Endodermal cell (in vitro differentiated cells): ENCODE measurements at regions not wholly inside any gene's neighbourhood (a gene's known extent, or its start where the extent isn't known, plus 50 kb on each side); places are given as distances from the start of the nearest gene placed in this dataset.

Experiments
- DNase-seq: peaks from one replicate; pipeline ENCODE4 v3.0.0-alpha.2; 2017
- H3K27ac ChIP-seq: 2 replicates; pipeline ENCODE4 v1.5.1; 2013; ENCODE audit warnings: mild to moderate bottlenecking, low read depth, low read length, moderate library complexity
- H3K27me3 ChIP-seq: 2 replicates; pipeline ENCODE4 v1.6.1; 2013; ENCODE audit warnings: mild to moderate bottlenecking, low read length, moderate library complexity; ENCODE audit not compliant: insufficient read depth, control insufficient read depth, poor library complexity, severe bottlenecking
- H3K36me3 ChIP-seq: 2 replicates; pipeline ENCODE4 v1.7.0; 2013; ENCODE audit warnings: mild to moderate bottlenecking, low read length, moderate library complexity; ENCODE audit not compliant: control insufficient read depth, insufficient read depth
- H3K4me1 ChIP-seq: one replicate; pipeline ENCODE4 v1.7.0; 2013; ENCODE audit warnings: low read length; ENCODE audit not compliant: control insufficient read depth, insufficient read depth
- H3K4me3 ChIP-seq: 2 replicates; pipeline ENCODE4 v1.5.1; 2013; ENCODE audit warnings: mild to moderate bottlenecking, low read length, moderate library complexity
- H3K9ac ChIP-seq: 2 replicates; pipeline ENCODE4 v1.6.1; 2013; ENCODE audit warnings: mild to moderate bottlenecking, low read length, moderate library complexity; ENCODE audit not compliant: poor library complexity, severe bottlenecking; ENCODE audit errors: extremely low read depth
- H3K9me3 ChIP-seq: 2 replicates; pipeline ENCODE4 v1.6.1; 2013; ENCODE audit warnings: mild to moderate bottlenecking, low read length, moderate library complexity; ENCODE audit not compliant: control insufficient read depth
- H3K27ac Mint-ChIP-seq: 2 replicates; pipeline ENCODE4 v1.8.0; 2020; ENCODE audit warnings: mixed read lengths
- H3K27me3 Mint-ChIP-seq: 2 replicates; pipeline ENCODE4 v1.8.0; 2021; ENCODE audit warnings: mild to moderate bottlenecking, mixed read lengths; ENCODE audit not compliant: insufficient read depth
- H3K36me3 Mint-ChIP-seq: 2 replicates; pipeline ENCODE4 v1.8.0; 2020; ENCODE audit warnings: low read depth, mixed read lengths
- H3K4me1 Mint-ChIP-seq: 2 replicates; pipeline ENCODE4 v1.8.0; 2020; ENCODE audit warnings: mixed read lengths
- H3K4me3 Mint-ChIP-seq: 2 replicates; pipeline ENCODE4 v1.8.0; 2020; ENCODE audit warnings: mild to moderate bottlenecking, moderate library complexity, mixed read lengths
- H3K9me3 Mint-ChIP-seq: 2 replicates; pipeline ENCODE4 v1.8.0; 2020; ENCODE audit warnings: mild to moderate bottlenecking, mixed read lengths
- CTCF ChIP-seq: fragments of 200-600 bp; sonication (generic); conservative IDR thresholded peaks from 2 replicates; pipeline ENCODE4 v1.5.0; 2021; ENCODE audit warnings: antibody characterized with exemption, mild to moderate bottlenecking
- WGBS, 2 experiments: methylation state at CpG; one replicate each; pipeline versions ENCODE4 v1.1.5 to v1.1.7; 2013; ENCODE audit warnings: missing lambda C conversion rate in 2 of 2, mixed read lengths in 1 of 2; ENCODE audit not compliant: insufficient coverage in 1 of 2, insufficient read length in 1 of 2; 5-methylcytosine and 5-hydroxymethylcytosine counted together

GRCh38 chr2:82260521-82260920 is 1956.0 kb upstream of the LRRTM1 start:
- no peak overlapping the region for H3K9ac ChIP-seq
- H3K4me1 ChIP-seq = peaks cover 18% of the 10 kb centered on the region
- H3K27ac ChIP-seq = no peak overlapping the region
- Mint-ChIP-seq H3K27me3 (no peaks in the 10 kb centered on the region), H3K9me3 (peaks cover 9% of the 10 kb centered on the region), H3K4me1 (peaks cover 48% of the 10 kb centered on the region), H3K27ac (peak overlapping the region; percentile 62), H3K4me3 (no peak overlapping the region), H3K36me3 (peaks cover 2% of the 10 kb centered on the region)
- peaks cover 6% of the 10 kb centered on the region for H3K9me3 ChIP-seq
- H3K4me3 ChIP-seq = no peak overlapping the region
- H3K27me3 ChIP-seq = no peaks in the 10 kb centered on the region
- WGBS, 2 experiments = 87 to 100% methylated on average over 1 to 3 of the region's 3 CpGs
- H3K36me3 ChIP-seq = no peaks in the 10 kb centered on the region
- DNase-seq = no peak
- TF ChIP-seq CTCF = no peak

GRCh38 chr2:82259551-82259950 is 1955.0 kb upstream of the LRRTM1 start:
- peaks cover 13% of the 10 kb centered on the region for H3K4me1 ChIP-seq
- no peak overlapping the region for H3K27ac ChIP-seq
- H3K9me3 ChIP-seq = peaks cover 13% of the 10 kb centered on the region
- TF ChIP-seq CTCF = no peak
- no peak overlapping the region for H3K27ac Mint-ChIP-seq
- no peaks in the 10 kb centered on the region for H3K27me3 Mint-ChIP-seq
- H3K4me3 ChIP-seq = no peak overlapping the region
- DNase-seq = no peak
- H3K9ac ChIP-seq = no peak overlapping the region
- H3K4me3 Mint-ChIP-seq = no peak overlapping the region
- H3K27me3 ChIP-seq = no peaks in the 10 kb centered on the region
- H3K36me3 ChIP-seq = no peaks in the 10 kb centered on the region
- 83 to 100% methylated on average over 1 to 2 of the region's 2 CpGs for WGBS, 2 experiments
- peaks cover 43% of the 10 kb centered on the region for H3K4me1 Mint-ChIP-seq
- H3K36me3 Mint-ChIP-seq = peaks cover 2% of the 10 kb centered on the region
- peaks cover 15% of the 10 kb centered on the region for H3K9me3 Mint-ChIP-seq

GRCh38 chr2:82257796-82258555 is 1953.4 kb upstream of the LRRTM1 start:
- 85% methylated on average over 2 of the region's 2 CpGs; no CpG with 5 or more reads in 1 of the 2 experiments for WGBS, 2 experiments
- TF ChIP-seq CTCF = no peak
- Histone ChIP-seq H3K36me3 (no peaks in the 10 kb centered on the region), H3K27ac (no peak overlapping the region), H3K4me3 (no peak overlapping the region), H3K9me3 (peaks cover 19% of the 10 kb centered on the region), H3K4me1 (peaks cover 10% of the 10 kb centered on the region), H3K27me3 (no peaks in the 10 kb centered on the region), H3K9ac (no peak overlapping the region)
- H3K4me3 Mint-ChIP-seq = no peak overlapping the region
- peaks cover 40% of the 10 kb centered on the region for H3K4me1 Mint-ChIP-seq
- peaks cover 31% of the 10 kb centered on the region for H3K9me3 Mint-ChIP-seq
- no peaks in the 10 kb centered on the region for H3K27me3 Mint-ChIP-seq
- H3K27ac Mint-ChIP-seq = no peak overlapping the region
- no peak for DNase-seq
- peaks cover 14% of the 10 kb centered on the region for H3K36me3 Mint-ChIP-seq
